Esophagus muscularis mucosa (tissue), 4 donors: ENCODE measurements at regions not wholly inside any gene's neighbourhood (a gene's known extent, or its start where the extent isn't known, plus 50 kb on each side); places are given as distances from the start of the nearest gene placed in this dataset.

Source experiments
- CTCF ChIP-seq, 3 experiments: fragments of 200-600 bp in 2 of 3; fragments of 450-650 bp in 1 of 3; sonication (generic) in 2 of 3; IDR thresholded peaks; one replicate each; pipeline ENCODE4 v1.5.1; 2017 to 2019; ENCODE audit warnings: antibody characterized with exemption in 3 of 3, mild to moderate bottlenecking in 2 of 3, moderate library complexity in 1 of 3
- EP300 ChIP-seq: sonication (generic); formaldehyde crosslinking; IDR thresholded peaks from one replicate; pipeline ENCODE4 v1.6.1; 2017; ENCODE audit warnings: antibody characterized with exemption
- POLR2AphosphoS5 ChIP-seq, 2 donors: sonication (generic); formaldehyde crosslinking; IDR thresholded peaks; one replicate each; pipeline ENCODE4 v1.6.1; 2017; ENCODE audit warnings: antibody characterized with exemption in 2 of 2

DNA sequence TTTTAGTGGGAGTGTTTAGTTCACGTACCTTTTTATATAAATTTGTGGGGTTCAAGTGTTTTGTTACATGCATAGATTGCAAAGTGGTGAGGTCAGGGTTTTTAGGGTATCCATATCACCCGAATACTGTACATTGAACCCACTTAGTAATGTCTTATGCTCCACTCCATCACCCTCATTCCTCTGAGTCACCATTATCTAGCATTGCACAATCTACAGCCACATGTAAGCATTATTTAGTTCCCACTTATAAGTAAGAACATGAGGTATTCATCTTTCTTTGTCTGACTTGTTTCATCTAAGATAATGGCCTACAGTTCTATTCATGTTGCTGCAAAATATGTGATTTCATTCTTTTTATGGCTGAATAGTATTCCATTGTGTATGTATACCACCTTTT lies 583.7 kb upstream of the LRFN5 start:
- no peak for TF ChIP-seq CTCF (IDR thresholded peaks at IDR 0.05)
- TF ChIP-seq POLR2AphosphoS5 (IDR thresholded peaks at IDR 0.05) = no peak
- no peak for TF ChIP-seq EP300
